Activated naive CD8-positive, alpha-beta T cell treated with anti-CD3 and anti-CD28 coated beads, Interleukin-2, amount 10 ng/mL, durations not matched to agents 7 days and 5 days (primary cell): ENCODE measurements at regions not wholly inside any gene's neighbourhood (a gene's known extent, or its start where the extent isn't known, plus 50 kb on each side); places are given as distances from the start of the nearest gene placed in this dataset.

Experiments
- ATAC-seq: fragments of 150-1000 bp; cut with Tn5 transposase; one replicate; pipeline ENCODE4 v1.10.0; 2021; ENCODE audit warnings: low read depth, moderate library complexity
- POLR2A ChIA-PET: fragments of 350-600 bp; sonication (Branson Sonifier 250); formaldehyde crosslinking; loops from one replicate; lab custom pipeline; 2021; ENCODE audit warnings: antibody characterized with exemption; lab: Charles Lee
- DNase-seq: peaks from one replicate; pipeline ENCODE4 v3.0.0; 2021
- H3K27ac Mint-ChIP-seq: one replicate; pipeline ENCODE4 v1.8.0; 2022; ENCODE audit warnings: mild to moderate bottlenecking, mixed read lengths
- H3K27me3 Mint-ChIP-seq: one replicate; pipeline ENCODE4 v1.8.0; 2022; ENCODE audit warnings: mild to moderate bottlenecking, moderate library complexity, mixed read lengths
- H3K36me3 Mint-ChIP-seq: one replicate; pipeline ENCODE4 v1.8.0; 2021; ENCODE audit warnings: mild to moderate bottlenecking, mixed read lengths
- H3K4me1 Mint-ChIP-seq: one replicate; pipeline ENCODE4 v1.8.0; 2021; ENCODE audit warnings: mixed read lengths
- H3K4me3 Mint-ChIP-seq: one replicate; pipeline ENCODE4 v1.8.0; 2022; ENCODE audit warnings: mild to moderate bottlenecking, moderate library complexity, mixed read lengths
- H3K9me3 Mint-ChIP-seq: one replicate; pipeline ENCODE4 v1.8.0; 2021; ENCODE audit warnings: mixed read lengths

GRCh38 chr13:77999746-78000145 lies 81.1 kb upstream of the EDNRB start:
- no peak for DNase-seq
- H3K36me3 Mint-ChIP-seq: no peaks in the 10 kb centered on the region

DNA sequence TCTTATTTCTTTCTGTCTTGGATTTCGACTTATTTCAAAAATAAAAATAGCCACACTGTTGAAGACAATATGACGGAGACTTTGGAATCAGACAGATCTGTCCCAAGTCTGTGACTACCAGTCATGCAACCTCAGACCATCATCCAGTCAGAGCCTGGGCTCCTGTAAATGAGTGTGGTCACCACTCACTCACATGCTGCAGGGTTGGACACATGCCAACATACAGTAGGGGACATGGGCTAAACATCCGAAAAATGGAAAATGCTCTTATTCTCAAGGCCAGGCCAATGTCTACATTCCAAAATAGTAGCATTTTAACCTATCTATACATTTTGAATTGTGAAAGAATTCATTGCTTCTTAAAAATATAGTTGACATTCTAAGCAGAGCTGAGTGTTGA lies 75.5 kb upstream of the EDNRB start:
- Mint-ChIP-seq H3K4me1 (no peaks in the 10 kb centered on the region), H3K36me3 (no peaks in the 10 kb centered on the region), H3K4me3 (no peak overlapping the region), H3K27ac (no peak overlapping the region), H3K27me3 (peaks cover 11% of the 10 kb centered on the region), H3K9me3 (no peaks in the 10 kb centered on the region)
- DNase-seq: no peak
- ATAC-seq: no peak
- POLR2A ChIA-PET: no interaction called here

More at GRCh38 chr13:77999746-78000145, 81.1 kb upstream of the EDNRB start:
- Mint-ChIP-seq H3K4me3 (no peak overlapping the region), H3K9me3 (peaks cover 4% of the 10 kb centered on the region), H3K4me1 (no peaks in the 10 kb centered on the region), H3K27me3 (no peaks in the 10 kb centered on the region), H3K27ac (no peak overlapping the region)
- POLR2A ChIA-PET: no interaction called here
- ATAC-seq: no peak

GRCh38 chr13:77991003-77991402 lies 72.4 kb upstream of the EDNRB start:
- POLR2A ChIA-PET: no interaction called here
- no peak overlapping the region for H3K4me3 Mint-ChIP-seq
- H3K4me1 Mint-ChIP-seq: no peaks in the 10 kb centered on the region
- H3K9me3 Mint-ChIP-seq: no peaks in the 10 kb centered on the region
- DNase-seq: no peak
- no peaks in the 10 kb centered on the region for H3K36me3 Mint-ChIP-seq
- peaks cover 11% of the 10 kb centered on the region for H3K27me3 Mint-ChIP-seq
- no peak overlapping the region for H3K27ac Mint-ChIP-seq
- ATAC-seq: no peak

GRCh38 chr13:77989281-77989680 lies 70.7 kb upstream of the EDNRB start:
- POLR2A ChIA-PET: no interaction called here
- no peaks in the 10 kb centered on the region for H3K4me1 Mint-ChIP-seq
- H3K36me3 Mint-ChIP-seq: no peaks in the 10 kb centered on the region
- no peak overlapping the region for H3K4me3 Mint-ChIP-seq
- H3K9me3 Mint-ChIP-seq: no peaks in the 10 kb centered on the region
- no peak overlapping the region for H3K27ac Mint-ChIP-seq
- H3K27me3 Mint-ChIP-seq: peaks cover 13% of the 10 kb centered on the region
- no peak for DNase-seq
- no peak for ATAC-seq

- Mint-ChIP-seq H3K4me3 (no peak overlapping the region), H3K27ac (no peak overlapping the region)
Observed at GRCh38 chr13:77988355-77988754, 69.7 kb upstream of the EDNRB start.

GRCh38 chr13:77986713-77987112 lies 68.1 kb upstream of the EDNRB start:
- H3K4me1 Mint-ChIP-seq: no peaks in the 10 kb centered on the region
- H3K4me3 Mint-ChIP-seq: no peak overlapping the region
- no peaks in the 10 kb centered on the region for H3K36me3 Mint-ChIP-seq
- H3K27me3 Mint-ChIP-seq: peaks cover 14% of the 10 kb centered on the region
- POLR2A ChIA-PET: no interaction called here
- H3K27ac Mint-ChIP-seq: no peak overlapping the region
- no peak for DNase-seq
- no peaks in the 10 kb centered on the region for H3K9me3 Mint-ChIP-seq
- no peak for ATAC-seq

More at GRCh38 chr13:77988355-77988754, 69.7 kb upstream of the EDNRB start:
- H3K9me3 Mint-ChIP-seq: no peaks in the 10 kb centered on the region
- ATAC-seq (no peak), DNase-seq (no peak)
- H3K4me1 Mint-ChIP-seq: no peaks in the 10 kb centered on the region
- peaks cover 13% of the 10 kb centered on the region for H3K27me3 Mint-ChIP-seq
- H3K36me3 Mint-ChIP-seq: no peaks in the 10 kb centered on the region
- POLR2A ChIA-PET: no interaction called here

DNA sequence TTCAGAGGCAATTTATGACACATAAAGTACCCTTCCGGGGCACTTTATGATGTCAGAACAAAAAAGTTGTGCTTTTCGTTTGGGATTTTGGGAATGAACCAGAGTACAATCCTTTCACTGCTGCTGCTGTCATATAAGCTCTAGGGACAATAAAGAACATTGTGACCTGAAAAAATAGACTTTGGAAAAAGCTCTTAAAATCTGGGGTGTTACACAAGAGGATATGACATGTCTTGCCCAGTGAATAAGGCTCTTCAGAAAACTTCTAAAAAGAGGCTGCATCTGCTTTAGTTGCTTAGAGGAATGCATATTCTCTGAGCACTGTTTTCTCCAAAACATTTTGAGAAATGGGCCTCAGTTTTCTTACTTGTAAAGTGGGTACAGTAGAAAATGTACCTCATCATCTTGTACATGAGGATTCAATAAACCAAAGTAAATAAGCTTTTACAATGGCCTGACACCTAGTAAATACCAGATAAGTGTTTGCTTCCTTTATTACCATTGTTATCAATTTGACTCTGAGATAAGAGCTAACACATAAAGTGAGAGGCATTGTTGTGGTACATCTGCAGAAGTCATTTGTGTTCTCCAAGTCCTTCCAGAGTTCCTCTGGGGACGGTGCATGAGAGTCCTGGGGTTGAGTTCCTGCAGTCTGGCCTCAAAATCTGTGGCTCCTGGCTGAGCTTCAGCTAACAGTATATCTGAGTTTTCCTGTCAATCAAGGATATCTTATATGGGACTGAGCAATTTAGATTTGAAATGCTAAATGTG lies 67.4 kb upstream of the EDNRB start:
- H3K27ac Mint-ChIP-seq: no peak overlapping the region

DNA sequence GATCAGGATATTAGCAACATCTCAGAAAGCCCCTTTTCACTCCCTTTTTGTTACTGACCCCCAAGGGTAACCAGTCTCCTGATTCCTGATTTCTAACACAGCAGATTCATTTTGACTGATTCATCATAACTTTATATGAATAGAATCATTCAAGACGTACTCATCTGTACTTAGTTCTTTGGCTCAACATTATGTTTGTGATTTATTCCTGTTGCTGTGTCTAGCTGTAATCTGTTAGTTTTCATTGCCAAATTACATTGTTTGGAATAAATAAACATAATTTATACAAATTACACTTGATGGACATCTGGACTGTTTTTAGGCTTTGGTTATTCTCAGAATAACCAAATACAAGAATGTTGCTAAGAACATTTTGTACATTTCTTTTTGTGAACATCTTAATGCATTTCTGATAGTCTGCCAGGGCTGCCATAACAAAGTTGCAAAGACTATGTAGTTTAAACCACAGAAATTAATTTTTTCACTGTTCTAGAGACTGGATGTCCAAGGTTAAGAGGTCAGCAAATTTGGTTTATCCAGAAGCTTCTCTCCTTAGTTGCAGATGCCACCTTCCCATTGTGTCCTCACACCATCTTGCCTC lies 62.8 kb upstream of the EDNRB start:
- no peak for ATAC-seq
- Mint-ChIP-seq H3K4me1 (no peaks in the 10 kb centered on the region), H3K9me3 (no peaks in the 10 kb centered on the region), H3K27me3 (peaks cover 9% of the 10 kb centered on the region), H3K4me3 (no peak overlapping the region), H3K27ac (no peak overlapping the region), H3K36me3 (no peaks in the 10 kb centered on the region)
- DNase-seq: no peak
- POLR2A ChIA-PET: no interaction called here

More for the DNA sequence above, 67.4 kb upstream of the EDNRB start:
- Mint-ChIP-seq H3K27me3 (peaks cover 15% of the 10 kb centered on the region), H3K4me1 (no peaks in the 10 kb centered on the region), H3K9me3 (no peaks in the 10 kb centered on the region), H3K4me3 (no peak overlapping the region), H3K36me3 (no peaks in the 10 kb centered on the region)
- DNase-seq (no peak), ATAC-seq (no peak)
- POLR2A ChIA-PET: no interaction called here

DNA sequence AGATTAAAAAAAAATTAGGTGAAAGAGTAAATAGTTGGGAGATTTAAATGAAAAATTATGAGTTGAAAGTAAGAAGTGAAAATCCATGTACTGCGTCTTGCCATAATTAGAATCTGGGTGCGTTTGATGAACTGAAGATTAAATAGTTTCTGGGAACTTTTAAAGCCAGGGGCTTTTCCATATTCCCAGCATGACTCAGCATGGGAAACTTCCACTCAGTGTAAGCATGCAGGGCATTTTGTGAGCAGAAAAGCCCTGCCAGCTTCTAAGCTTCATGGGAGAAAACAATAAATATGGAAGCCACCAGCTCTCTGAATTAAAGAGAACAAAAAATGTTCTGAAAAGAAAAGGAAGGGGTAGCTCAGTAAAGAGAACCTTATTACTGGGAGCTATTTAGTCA lies 62.0 kb upstream of the EDNRB start:
- Mint-ChIP-seq H3K4me1 (no peaks in the 10 kb centered on the region), H3K9me3 (no peaks in the 10 kb centered on the region), H3K27me3 (peaks cover 9% of the 10 kb centered on the region), H3K36me3 (no peaks in the 10 kb centered on the region), H3K27ac (no peak overlapping the region), H3K4me3 (no peak overlapping the region)
- POLR2A ChIA-PET: no interaction called here
- no peak for ATAC-seq
- no peak for DNase-seq

GRCh38 chr13:77979721-77980385 lies 61.2 kb upstream of the EDNRB start:
- Mint-ChIP-seq H3K9me3 (peaks cover under 1% of the 10 kb centered on the region), H3K27ac (no peak overlapping the region), H3K4me3 (no peak overlapping the region), H3K4me1 (no peaks in the 10 kb centered on the region), H3K36me3 (no peaks in the 10 kb centered on the region), H3K27me3 (peaks cover 9% of the 10 kb centered on the region)
- no peak for DNase-seq
- POLR2A ChIA-PET: no interaction called here
- ATAC-seq: no peak

DNA sequence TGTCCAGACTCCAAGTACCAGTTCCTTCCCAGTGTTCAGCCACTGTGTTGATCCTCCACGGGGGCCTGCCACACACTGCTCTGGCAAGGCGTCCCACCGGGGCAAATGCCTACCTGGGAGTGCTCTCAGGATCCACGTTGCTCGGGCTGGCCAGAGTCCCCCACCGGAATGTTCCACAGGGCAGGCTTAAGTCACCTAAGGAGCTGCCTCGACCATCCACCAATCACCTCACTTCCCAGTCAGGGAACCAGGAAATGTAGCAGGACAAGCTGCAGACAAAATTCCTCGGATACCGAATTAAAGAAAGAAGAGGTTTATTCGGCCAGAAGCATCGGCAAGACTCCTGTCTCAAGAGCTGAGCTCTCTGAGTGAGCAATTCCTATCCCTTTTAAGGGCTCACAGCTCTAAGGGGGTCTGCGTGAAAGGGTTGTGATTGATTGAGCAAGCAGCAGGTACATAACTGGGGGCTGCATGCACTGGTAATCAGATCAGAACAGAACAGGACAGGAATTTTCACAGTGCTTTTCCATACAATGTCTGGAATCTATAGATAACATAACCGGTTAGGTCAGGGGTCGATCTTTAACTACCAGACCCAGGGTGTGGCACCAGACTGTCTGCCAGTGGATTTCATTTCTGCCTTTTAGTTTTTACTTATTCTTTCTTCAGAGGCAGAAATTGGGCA lies 56.9 kb upstream of the EDNRB start:
- ATAC-seq (no peak), DNase-seq (no peak)
- H3K27ac Mint-ChIP-seq: no peak overlapping the region
- H3K36me3 Mint-ChIP-seq: no peaks in the 10 kb centered on the region
- H3K27me3 Mint-ChIP-seq: peaks cover 7% of the 10 kb centered on the region
- H3K4me3 Mint-ChIP-seq: no peak overlapping the region
- POLR2A ChIA-PET: no interaction called here
- no peaks in the 10 kb centered on the region for H3K4me1 Mint-ChIP-seq
- peaks cover 2% of the 10 kb centered on the region for H3K9me3 Mint-ChIP-seq

DNA sequence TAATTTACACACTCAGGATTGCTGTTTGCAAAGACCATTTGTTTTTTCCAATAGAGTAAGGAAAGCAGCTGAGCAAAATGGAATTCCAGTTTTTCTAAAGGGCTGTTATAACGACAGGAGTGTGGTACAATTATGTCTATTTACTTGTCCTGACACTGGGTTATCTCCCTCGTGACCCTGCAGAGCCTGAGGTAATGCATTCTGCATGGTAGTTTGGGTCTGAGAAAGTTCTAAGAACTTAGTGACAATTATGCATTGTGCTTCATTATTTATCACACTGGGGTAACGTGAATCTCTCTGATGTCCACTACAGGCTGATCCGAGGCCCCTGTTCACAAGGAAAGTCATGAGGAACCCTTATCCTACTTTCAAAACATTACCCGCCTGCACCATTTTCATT lies 50.7 kb upstream of the EDNRB start:
- POLR2A ChIA-PET: no interaction called here
- Mint-ChIP-seq H3K36me3 (no peaks in the 10 kb centered on the region), H3K4me3 (no peak overlapping the region), H3K4me1 (no peaks in the 10 kb centered on the region), H3K27ac (no peak overlapping the region), H3K27me3 (peaks cover 3% of the 10 kb centered on the region), H3K9me3 (peaks cover 1% of the 10 kb centered on the region)
- ATAC-seq: no peak
- no peak for DNase-seq
